ENCODE measurements at regions not wholly inside any gene's neighbourhood (a gene's known extent, or its start where the extent isn't known, plus 50 kb on each side); places are given as distances from the start of the nearest gene placed in this dataset.
A peak's percentile ranks its signal among the peaks of the same experiment; 100 is the strongest.

GRCh38 chr12:107843351-107844311 is 69.1 kb downstream of the ASCL4 start:
- H3K9me3 ChIP-seq, result no peaks in the 10 kb centered on the region
- no peaks in the 10 kb centered on the region for H3K27me3 ChIP-seq
- no peak overlapping the region for H3K4me3 ChIP-seq
- no peak for TF ChIP-seq CTCF (IDR thresholded peaks at IDR 0.05)
- TF ChIP-seq POLR2A (IDR thresholded peaks at IDR 0.05), result no peak
- no peak for TF ChIP-seq EP300 (IDR thresholded peaks at IDR 0.05)
- 2 to 4% (median 2%) methylated on average over 41 to 59 of the region's 59 CpGs for WGBS, 3 donors
- peak in 1 of 5 donors; percentile 33 for DNase-seq
- H3K27ac ChIP-seq, result no peak overlapping the region
- intact Hi-C loops (cut with DNase I), result no loop called here
- peaks cover 2% of the 10 kb centered on the region for H3K4me1 ChIP-seq (ENCODE audit: insufficient read depth)
- no peaks in the 10 kb centered on the region for H3K36me3 ChIP-seq

GRCh38 chr12:107844312-107844921 is 69.9 kb downstream of the ASCL4 start:
- H3K4me1 ChIP-seq (ENCODE audit: insufficient read depth), result peaks cover 2% of the 10 kb centered on the region
- WGBS, 3 donors, result 2 to 4% (median 2%) methylated on average over 37 to 54 of the region's 54 CpGs
- no peaks in the 10 kb centered on the region for H3K9me3 ChIP-seq
- H3K27me3 ChIP-seq, result no peaks in the 10 kb centered on the region
- DNase-seq, result no peak
- no peak overlapping the region for H3K27ac ChIP-seq
- intact Hi-C loops (cut with DNase I), result no loop called here
- TF ChIP-seq EP300 (IDR thresholded peaks at IDR 0.05), result no peak
- no peak overlapping the region for H3K4me3 ChIP-seq
- no peaks in the 10 kb centered on the region for H3K36me3 ChIP-seq

GRCh38 chr12:107845226-107845979 is 70.9 kb downstream of the ASCL4 start:
- intact Hi-C loops (cut with DNase I), result loop anchor here in 1 of 4 donors (1.0 kb wide), 1 partner anchor 21 kb away; no protein-coding TSS in a partner anchor
- Histone ChIP-seq H3K27ac (no peak overlapping the region), H3K9me3 (no peaks in the 10 kb centered on the region), H3K36me3 (no peaks in the 10 kb centered on the region), H3K4me3 (no peak overlapping the region), H3K4me1 (ENCODE audit: insufficient read depth) (peaks cover 2% of the 10 kb centered on the region), H3K27me3 (no peaks in the 10 kb centered on the region)
- WGBS, 3 donors, result 8 to 11% (median 9%) methylated on average over 36 to 51 of the region's 51 CpGs
- TF ChIP-seq CTCF (IDR thresholded peaks at IDR 0.05), result no peak
- TF ChIP-seq EP300 (IDR thresholded peaks at IDR 0.05), result no peak
- TF ChIP-seq POLR2A (IDR thresholded peaks at IDR 0.05), result no peak
- DNase-seq, result no peak

- TF ChIP-seq CTCF (IDR thresholded peaks at IDR 0.05) (no peak), POLR2A (IDR thresholded peaks at IDR 0.05) (no peak), EP300 (IDR thresholded peaks at IDR 0.05) (no peak)
Observed at GRCh38 chr12:107845980-107846659, 71.6 kb downstream of the ASCL4 start.

More at GRCh38 chr12:107845980-107846659, 71.6 kb downstream of the ASCL4 start:
- H3K4me3 ChIP-seq, result no peak overlapping the region
- H3K4me1 ChIP-seq (ENCODE audit: insufficient read depth), result peaks cover 2% of the 10 kb centered on the region
- no peaks in the 10 kb centered on the region for H3K36me3 ChIP-seq
- intact Hi-C loops (cut with DNase I), result loop anchor here in 1 of 4 donors (1.0 kb wide), 1 partner anchor 22 kb away; no protein-coding TSS in a partner anchor
- WGBS, 3 donors, result 52% methylated on average over 16 to 17 of the region's 17 CpGs
- H3K27ac ChIP-seq, result no peak overlapping the region
- DNase-seq, result peak in 1 of 5 donors; percentile 8
- no peaks in the 10 kb centered on the region for H3K27me3 ChIP-seq
- no peaks in the 10 kb centered on the region for H3K9me3 ChIP-seq

Data from ovary (tissue), 7 donors.